ENCODE measurements at regions not wholly inside any gene's neighbourhood (a gene's known extent, or its start where the extent isn't known, plus 50 kb on each side); places are given as distances from the start of the nearest gene placed in this dataset.
"Not testable (repeated sequence)": the region's sequence is repeated elsewhere in the genome, so short reads cannot be mapped to it uniquely, and the experiment has no call there.

DNA sequence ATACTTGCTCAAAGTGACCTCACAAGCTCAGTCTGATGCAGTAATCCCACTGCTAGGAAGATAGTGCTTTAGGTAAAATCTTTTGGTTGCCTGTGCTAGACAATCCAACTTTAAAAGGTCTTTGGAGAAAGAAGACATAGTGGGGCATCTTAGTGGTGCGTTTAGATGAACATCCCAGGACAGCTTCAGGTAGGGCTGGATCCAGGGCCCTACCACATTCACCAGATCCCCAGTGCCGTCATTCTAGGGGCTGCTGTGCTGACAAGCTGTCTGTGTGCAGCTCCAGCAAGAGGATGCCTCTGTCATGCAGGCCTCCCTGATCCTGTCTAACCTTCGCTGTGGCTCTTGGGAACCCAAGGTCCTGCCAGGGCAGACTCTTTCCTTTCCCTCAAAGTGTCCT, 100.7 kb upstream of the EIF5 start:
- DNase-seq (ENCODE audit: insufficient read length) (no peak), FAIRE-seq (no peak)
- no peak for TF ChIP-seq TAF1 (IDR thresholded peaks at IDR 0.05; ENCODE audit: borderline replicate concordance, low read depth, low read length)

DNA sequence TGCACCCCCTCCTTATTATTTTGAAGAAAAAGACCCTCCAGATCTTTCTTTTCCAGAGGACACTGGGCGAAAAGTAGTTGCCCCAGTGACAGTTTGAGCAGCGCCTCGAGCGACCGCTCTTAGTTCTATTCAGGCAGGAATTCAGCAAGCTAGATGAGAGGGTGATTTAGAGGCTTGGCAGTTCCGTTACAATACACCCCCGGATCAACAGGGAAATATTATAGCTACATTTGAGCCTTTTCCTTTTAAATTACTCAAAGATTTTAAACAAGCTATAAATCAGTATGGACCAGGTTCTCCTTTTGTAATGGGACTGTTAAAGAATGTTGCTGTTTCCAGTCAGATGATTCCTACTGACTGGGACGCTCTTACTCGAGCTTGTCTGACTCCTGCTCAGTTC, 99.2 kb upstream of the EIF5 start:
- FAIRE-seq = not testable (repeated sequence)

DNA sequence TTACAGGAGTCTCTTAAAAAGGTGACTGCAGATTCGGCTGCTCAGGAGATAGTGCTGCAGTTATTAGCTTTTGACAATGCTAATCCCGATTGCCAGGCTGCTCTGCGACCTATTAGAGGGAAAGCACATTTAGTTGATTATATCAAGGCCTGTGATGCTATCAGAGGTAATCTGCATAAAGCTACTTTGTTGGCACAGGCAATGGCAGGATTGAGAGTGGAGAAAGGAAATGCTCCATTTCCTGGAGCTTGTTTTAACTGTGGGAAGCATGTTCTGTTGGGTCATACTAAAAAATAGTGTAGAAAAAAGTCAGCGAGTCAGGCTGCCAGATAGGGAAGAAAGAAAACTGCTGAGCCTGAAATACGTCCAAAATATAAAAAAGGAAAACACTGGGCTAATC, 98.5 kb upstream of the EIF5 start:
- not testable (repeated sequence) for FAIRE-seq

More for the DNA sequence above, 99.2 kb upstream of the EIF5 start:
- DNase-seq (ENCODE audit: insufficient read length) = not testable (repeated sequence)

DNA sequence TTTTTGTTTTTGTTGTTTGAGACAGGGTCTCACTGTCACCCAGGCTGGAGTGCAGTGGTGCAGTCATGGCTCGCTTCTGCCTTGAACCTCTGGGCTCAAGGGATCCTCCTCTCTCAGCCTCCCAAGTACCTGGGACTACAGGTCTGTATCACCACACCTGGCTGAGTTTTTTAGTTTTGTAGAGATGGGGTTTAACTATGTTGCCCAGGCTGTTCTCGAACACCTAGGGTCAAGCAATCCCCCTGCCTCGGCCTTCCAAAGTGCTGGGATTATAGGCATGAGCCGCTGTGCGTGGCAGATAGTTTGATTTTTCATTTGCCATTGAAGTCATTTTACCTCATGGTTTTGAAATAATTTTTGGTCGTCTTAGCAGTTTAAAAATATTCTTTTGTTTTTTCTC, 94.3 kb upstream of the EIF5 start:
- TF ChIP-seq POLR2A (IDR thresholded peaks at IDR 0.05; ENCODE audit: low read depth, low read length) (no peak), TAF1 (IDR thresholded peaks at IDR 0.05; ENCODE audit: borderline replicate concordance, low read depth, low read length) (no peak), POLR2AphosphoS5 (IDR thresholded peaks at IDR 0.05; ENCODE audit: low read depth, low read length) (no peak)
- FAIRE-seq (no peak), DNase-seq (ENCODE audit: insufficient read length) (no peak)

More for the DNA sequence above, 98.5 kb upstream of the EIF5 start:
- not testable (repeated sequence) for DNase-seq (ENCODE audit: insufficient read length)

DNA sequence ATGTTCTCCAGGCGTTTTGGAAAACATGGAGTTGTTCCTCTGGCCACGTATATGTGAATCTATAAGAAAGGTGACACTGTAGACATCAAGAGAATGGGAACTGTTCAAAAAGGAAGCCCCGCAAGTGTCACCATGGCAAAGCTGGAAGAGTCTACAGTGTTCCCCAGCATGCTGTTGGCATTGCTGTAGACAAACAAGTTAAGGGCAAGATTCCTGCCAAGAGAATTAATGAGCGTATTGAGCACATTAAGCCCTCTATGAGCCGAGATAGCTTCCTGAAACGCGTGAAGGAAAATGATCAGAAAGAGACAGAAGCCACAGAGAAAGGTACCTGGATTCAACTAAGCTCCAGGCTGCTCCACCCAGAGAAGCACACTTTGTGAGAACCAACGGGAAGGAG, 92.5 kb upstream of the EIF5 start:
- TF ChIP-seq POLR2AphosphoS5 (IDR thresholded peaks at IDR 0.05; ENCODE audit: low read depth, low read length) (no peak), TAF1 (IDR thresholded peaks at IDR 0.05; ENCODE audit: borderline replicate concordance, low read depth, low read length) (no peak), POLR2A (IDR thresholded peaks at IDR 0.05; ENCODE audit: low read depth, low read length) (no peak)
- FAIRE-seq = no peak
- no peak for DNase-seq (ENCODE audit: insufficient read length)

DNA sequence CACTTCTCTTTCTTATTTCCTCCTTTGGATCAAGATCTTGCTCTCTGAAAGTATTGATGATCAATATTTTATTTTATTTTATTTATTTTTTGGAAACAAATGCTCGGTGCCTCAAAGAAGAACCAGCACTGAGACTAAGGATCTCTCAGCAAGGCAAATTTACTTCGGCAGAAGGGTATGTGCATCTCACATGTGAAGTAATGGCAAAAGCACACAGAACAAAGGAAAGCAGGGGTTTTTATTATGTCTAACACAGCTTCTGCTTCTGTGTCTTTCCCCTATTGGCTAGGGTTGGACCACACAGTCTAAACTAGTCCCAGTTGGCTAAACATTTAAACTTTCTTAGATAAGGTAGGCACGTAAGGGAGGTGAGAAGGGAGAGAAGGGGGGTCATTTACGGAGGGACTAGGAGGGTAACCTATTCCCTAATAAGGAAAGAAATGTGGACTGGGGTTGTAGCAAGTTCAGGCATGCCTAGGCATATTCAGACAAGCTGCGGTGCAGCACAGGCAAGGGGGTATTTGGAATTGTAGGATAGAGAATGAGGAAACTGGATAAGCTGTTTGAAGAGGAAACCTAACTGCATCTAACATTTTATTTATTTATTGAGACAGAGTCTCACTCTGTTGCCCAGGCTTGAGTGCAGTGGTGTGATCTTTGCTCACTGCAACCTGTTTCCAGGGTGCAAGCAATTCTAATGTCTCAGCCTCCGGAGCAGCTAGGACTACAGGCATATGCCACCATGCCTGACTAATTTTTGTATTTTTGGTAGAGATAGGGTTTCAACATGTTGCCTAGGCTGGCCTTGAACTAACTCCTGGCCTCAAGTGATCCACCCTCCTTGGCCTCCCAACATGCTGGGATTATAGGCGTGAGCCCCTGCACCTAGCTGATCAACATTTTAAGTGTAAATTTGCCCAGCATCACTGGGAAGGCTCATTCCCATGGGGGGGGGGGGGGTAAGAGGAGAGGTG, 90.0 kb upstream of the EIF5 start:
- FAIRE-seq = no peak
- DNase-seq (ENCODE audit: insufficient read length) = no peak
- TF ChIP-seq TAF1 (IDR thresholded peaks at IDR 0.05; ENCODE audit: borderline replicate concordance, low read depth, low read length) (no peak), POLR2AphosphoS5 (IDR thresholded peaks at IDR 0.05; ENCODE audit: low read depth, low read length) (no peak), POLR2A (IDR thresholded peaks at IDR 0.05; ENCODE audit: low read depth, low read length) (no peak)

DNA sequence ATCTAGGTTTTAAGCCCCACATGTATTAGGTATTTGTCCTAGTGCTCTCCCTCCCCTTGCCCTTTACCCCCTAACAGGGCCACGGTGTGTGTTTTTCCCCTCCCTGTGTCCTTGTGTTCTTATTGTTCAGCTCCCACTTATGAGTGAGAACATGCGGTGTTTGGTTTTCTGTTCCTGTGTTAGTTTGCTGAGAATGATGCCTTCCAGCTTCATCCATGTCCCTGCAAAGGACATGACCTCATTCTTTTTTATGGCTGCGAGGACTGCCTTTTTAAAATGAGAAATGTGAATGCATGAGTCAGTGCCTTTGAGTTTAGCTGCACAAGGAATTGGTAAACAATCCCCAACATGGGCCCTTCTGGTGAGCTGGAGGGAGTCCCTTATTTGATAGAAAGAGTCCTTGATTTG, 88.4 kb upstream of the EIF5 start:
- DNase-seq (ENCODE audit: insufficient read length); FAIRE-seq: not testable (repeated sequence)

DNA sequence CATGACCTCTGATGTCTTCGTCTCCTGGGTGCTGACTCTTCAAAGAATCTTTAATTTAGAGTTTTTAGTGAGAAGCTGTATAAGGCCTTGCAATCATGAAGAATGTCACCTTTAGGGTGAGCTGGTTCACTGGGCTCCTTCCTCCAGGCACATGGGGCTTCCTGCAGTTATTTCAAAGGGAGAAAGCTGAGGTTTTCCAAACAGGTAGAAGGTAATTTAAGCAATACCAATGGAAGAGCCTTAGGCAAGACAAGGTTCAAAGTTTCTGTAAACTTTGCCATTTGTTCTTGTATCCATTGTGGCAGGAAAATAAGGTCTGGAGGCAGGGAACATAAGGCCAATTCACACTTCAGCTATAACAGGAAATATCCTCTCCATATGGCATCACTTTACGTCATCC, 88.0 kb upstream of the EIF5 start:
- TF ChIP-seq TAF1 (IDR thresholded peaks at IDR 0.05; ENCODE audit: borderline replicate concordance, low read depth, low read length) (no peak), POLR2AphosphoS5 (IDR thresholded peaks at IDR 0.05; ENCODE audit: low read depth, low read length) (no peak), POLR2A (IDR thresholded peaks at IDR 0.05; ENCODE audit: low read depth, low read length) (no peak)
- no peak for FAIRE-seq
- no peak for DNase-seq (ENCODE audit: insufficient read length)

DNA sequence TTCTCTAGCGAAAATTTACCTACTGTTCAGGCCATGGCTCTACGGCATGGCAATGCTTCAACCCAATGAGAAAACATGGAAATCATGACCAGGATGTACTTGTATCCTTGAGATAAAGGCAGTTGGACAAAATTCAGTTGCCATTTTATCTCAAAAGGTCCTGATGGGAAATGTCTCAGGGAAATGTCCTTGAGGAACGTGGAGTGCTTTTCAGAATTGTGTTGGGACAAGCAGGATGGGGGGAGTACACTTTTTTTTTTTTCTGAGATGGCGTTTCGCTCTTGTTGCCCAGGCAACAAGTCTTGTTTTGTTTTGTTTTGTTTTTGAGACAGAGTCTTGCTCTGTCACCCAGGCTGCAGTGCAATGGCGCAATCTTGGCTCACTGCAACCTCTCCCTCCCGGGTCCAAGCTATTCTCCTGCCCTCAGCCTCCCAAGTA, 86.8 kb upstream of the EIF5 start:
- DNase-seq (ENCODE audit: insufficient read length) = no peak
- TF ChIP-seq POLR2AphosphoS5 (IDR thresholded peaks at IDR 0.05; ENCODE audit: low read depth, low read length) (no peak), POLR2A (IDR thresholded peaks at IDR 0.05; ENCODE audit: low read depth, low read length) (no peak), TAF1 (IDR thresholded peaks at IDR 0.05; ENCODE audit: borderline replicate concordance, low read depth, low read length) (no peak)
- no peak for FAIRE-seq

DNA sequence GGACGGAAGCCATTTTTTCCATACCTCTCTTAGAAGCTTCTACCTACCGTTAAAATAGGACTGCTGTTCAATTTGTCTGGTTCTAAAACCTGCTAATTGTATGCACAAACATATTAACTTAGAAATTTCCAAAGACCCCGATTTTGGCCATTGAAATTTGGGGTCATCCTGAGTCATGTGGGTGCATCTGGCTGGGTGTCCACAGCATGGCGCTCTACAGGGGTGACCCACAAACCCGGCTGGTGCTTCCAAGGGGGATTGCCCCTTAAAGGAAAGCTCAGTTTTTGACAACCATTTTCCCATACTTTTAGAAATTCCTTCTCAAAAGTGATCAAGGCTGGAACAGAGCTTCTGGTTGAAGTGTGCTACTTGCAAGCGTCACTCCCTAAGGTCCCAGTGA, 83.9 kb upstream of the EIF5 start:
- no peak for DNase-seq (ENCODE audit: insufficient read length)
- TF ChIP-seq TAF1 (IDR thresholded peaks at IDR 0.05; ENCODE audit: borderline replicate concordance, low read depth, low read length) = no peak
- no peak for TF ChIP-seq POLR2A (IDR thresholded peaks at IDR 0.05; ENCODE audit: low read depth, low read length)
- TF ChIP-seq POLR2AphosphoS5 (IDR thresholded peaks at IDR 0.05; ENCODE audit: low read depth, low read length) = no peak
- no peak for FAIRE-seq

DNA sequence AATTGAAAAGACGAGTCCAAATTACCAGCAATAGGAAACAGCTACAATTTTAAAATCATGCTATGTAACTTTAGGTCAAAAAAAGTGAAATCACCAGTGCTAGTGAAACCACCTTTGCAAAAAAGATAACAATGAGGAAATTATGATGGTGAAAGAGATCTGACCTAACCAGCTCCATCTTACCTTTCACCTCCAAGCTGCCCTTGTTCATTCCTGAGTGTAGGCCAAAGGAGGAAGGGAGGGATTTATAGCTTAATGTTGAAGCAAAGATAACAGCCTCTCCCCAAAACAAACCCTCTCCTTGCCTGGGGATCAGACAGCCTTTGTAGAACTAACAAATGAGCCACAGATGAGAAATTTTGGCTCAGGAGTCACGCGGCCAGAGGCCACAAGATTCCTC, 83.2 kb upstream of the EIF5 start:
- FAIRE-seq = no peak
- DNase-seq (ENCODE audit: insufficient read length) = no peak
- TF ChIP-seq TAF1 (IDR thresholded peaks at IDR 0.05; ENCODE audit: borderline replicate concordance, low read depth, low read length) = no peak
- no peak for TF ChIP-seq POLR2AphosphoS5 (IDR thresholded peaks at IDR 0.05; ENCODE audit: low read depth, low read length)
- TF ChIP-seq POLR2A (IDR thresholded peaks at IDR 0.05; ENCODE audit: low read depth, low read length) = no peak

DNA sequence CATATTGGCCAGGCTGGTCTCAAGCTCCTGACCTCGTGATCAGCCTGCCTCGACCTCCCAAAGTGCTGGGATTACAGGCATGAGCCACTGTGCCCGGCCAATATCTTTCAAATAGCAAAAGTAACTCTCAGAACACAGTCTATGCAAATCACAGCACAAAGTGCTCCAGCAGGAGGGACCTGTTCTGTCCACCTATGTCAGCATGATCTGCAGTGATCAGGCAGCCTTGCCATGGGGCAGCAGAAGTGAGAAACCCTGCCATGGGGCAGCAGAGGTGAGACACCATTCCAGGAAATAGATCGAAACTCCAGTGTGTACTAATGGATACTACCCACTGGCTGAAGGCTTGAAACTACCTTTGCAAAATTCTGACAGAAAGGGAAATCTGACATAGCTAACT, 78.5 kb upstream of the EIF5 start:
- FAIRE-seq (no peak), DNase-seq (ENCODE audit: insufficient read length) (no peak)
- TF ChIP-seq TAF1 (IDR thresholded peaks at IDR 0.05; ENCODE audit: borderline replicate concordance, low read depth, low read length) (no peak), POLR2A (IDR thresholded peaks at IDR 0.05; ENCODE audit: low read depth, low read length) (no peak), POLR2AphosphoS5 (IDR thresholded peaks at IDR 0.05; ENCODE audit: low read depth, low read length) (no peak)

DNA sequence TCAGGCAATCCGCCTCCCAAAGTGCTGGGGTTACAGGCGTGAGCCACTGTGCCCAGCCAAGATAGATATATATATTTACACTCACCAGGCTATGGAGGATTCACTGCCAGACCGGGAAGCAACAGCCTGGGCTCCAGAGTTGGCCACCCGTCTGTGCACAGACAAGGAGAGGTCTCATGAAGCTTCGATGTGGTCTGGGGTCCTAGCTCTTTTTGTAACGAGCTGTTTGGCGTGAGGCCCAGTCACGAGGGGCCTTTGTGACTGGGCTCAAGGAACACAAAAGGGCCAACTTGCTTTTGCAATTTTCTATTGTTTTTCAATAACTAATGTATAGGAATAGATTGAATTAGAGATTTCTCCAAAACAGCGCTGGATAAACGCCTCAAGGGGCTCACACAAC, 77.6 kb upstream of the EIF5 start:
- FAIRE-seq (no peak), DNase-seq (ENCODE audit: insufficient read length) (no peak)
- TF ChIP-seq TAF1 (IDR thresholded peaks at IDR 0.05; ENCODE audit: borderline replicate concordance, low read depth, low read length) = no peak
- TF ChIP-seq POLR2AphosphoS5 (IDR thresholded peaks at IDR 0.05; ENCODE audit: low read depth, low read length) = no peak
- no peak for TF ChIP-seq POLR2A (IDR thresholded peaks at IDR 0.05; ENCODE audit: low read depth, low read length)
